Activated T-helper 17 cell treated with anti-CD3 and anti-CD28 coated beads, Interleukin-2, amount 50 U/mL, for 72 hours (primary cell): ENCODE measurements at regions not wholly inside any gene's neighbourhood (a gene's known extent, or its start where the extent isn't known, plus 50 kb on each side); places are given as distances from the start of the nearest gene placed in this dataset.

Experiments
- ATAC-seq: fragments of 150-1000 bp; cut with Tn5 transposase; replicated peaks from 2 replicates; pipeline ENCODE4 v1.10.0; 2021; ENCODE audit warnings: mild to moderate bottlenecking, moderate library complexity
- H3K27ac Mint-ChIP-seq: one replicate; pipeline ENCODE4 v1.8.0; 2022; ENCODE audit warnings: mixed read lengths
- H3K27me3 Mint-ChIP-seq: one replicate; pipeline ENCODE4 v1.8.0; 2022; ENCODE audit warnings: mixed read lengths
- H3K36me3 Mint-ChIP-seq: one replicate; pipeline ENCODE4 v1.8.0; 2022; ENCODE audit warnings: low read depth, mild to moderate bottlenecking, mixed read lengths
- H3K4me1 Mint-ChIP-seq: one replicate; pipeline ENCODE4 v1.8.0; 2022; ENCODE audit warnings: mixed read lengths
- H3K4me3 Mint-ChIP-seq: one replicate; pipeline ENCODE4 v1.8.0; 2022; ENCODE audit warnings: mild to moderate bottlenecking, mixed read lengths
- H3K9me3 Mint-ChIP-seq: one replicate; pipeline ENCODE4 v1.8.0; 2022; ENCODE audit warnings: mixed read lengths

DNA sequence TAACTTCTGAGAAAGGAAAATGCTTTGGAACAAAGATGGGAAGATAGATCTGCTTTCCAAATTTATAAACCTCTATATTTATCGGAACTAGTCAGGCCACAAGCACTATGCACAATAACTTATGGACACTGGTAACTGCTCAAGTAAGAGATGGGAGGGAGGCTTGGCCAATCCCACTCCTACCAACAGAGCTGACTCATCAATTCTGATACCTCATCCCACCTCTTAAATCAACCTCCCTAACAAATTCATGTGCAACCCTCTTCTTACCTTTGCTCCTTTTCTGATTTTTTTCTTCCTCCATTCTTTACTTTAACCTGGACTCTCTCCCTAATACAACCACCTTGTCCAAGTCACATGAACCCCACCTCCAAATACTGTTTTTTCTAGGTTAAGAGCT lies 289.9 kb upstream of the FAM241A start:
- no peak for ATAC-seq
- no peak overlapping the region for H3K27ac Mint-ChIP-seq
- H3K27me3 Mint-ChIP-seq = no peaks in the 10 kb centered on the region

DNA sequence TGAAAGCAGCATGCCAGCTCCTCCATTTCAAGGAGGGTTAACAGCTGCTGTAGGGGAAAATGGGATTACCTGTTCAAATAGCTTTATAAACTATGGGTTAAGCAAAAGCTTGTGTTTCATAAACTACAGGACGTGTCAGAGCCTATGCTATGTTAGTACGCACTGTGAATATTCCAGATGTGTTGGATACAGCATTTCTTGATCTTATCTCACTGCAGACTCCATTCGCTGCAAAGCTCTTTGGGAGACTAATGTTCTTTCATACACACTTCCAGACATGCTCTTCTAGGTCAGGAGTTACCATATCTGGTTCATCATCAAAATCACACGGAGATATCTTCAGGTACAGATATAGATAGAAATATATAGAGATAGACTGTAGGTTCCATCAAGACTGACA lies 281.2 kb upstream of the FAM241A start:
- no peaks in the 10 kb centered on the region for H3K4me1 Mint-ChIP-seq
- no peaks in the 10 kb centered on the region for H3K27me3 Mint-ChIP-seq
- no peak overlapping the region for H3K4me3 Mint-ChIP-seq
- no peaks in the 10 kb centered on the region for H3K36me3 Mint-ChIP-seq
- H3K9me3 Mint-ChIP-seq = peaks cover 4% of the 10 kb centered on the region
- ATAC-seq = no peak
- H3K27ac Mint-ChIP-seq = no peak overlapping the region

More for the DNA sequence above, 289.9 kb upstream of the FAM241A start:
- Mint-ChIP-seq H3K36me3 (no peaks in the 10 kb centered on the region), H3K4me3 (no peak overlapping the region), H3K9me3 (no peaks in the 10 kb centered on the region), H3K4me1 (no peaks in the 10 kb centered on the region)

DNA sequence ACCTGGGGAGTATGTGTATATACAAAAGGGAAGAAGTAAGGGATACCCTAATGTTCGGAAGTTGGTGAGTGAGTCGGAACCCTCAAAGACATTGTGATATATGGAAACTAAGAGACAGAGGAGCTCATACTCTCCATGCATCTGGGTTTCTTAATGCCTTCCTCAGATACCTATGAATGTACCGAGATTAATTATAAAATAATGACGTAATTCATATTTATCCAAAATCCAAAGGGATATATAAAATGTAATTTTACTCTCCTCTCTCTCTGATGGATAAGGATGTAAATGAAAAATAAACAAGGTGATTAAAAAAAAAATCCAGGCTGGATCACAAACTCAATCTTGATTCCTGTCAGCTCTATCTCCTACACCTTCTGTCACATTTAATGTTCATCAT lies 275.9 kb upstream of the FAM241A start:
- ATAC-seq = no peak
- no peak overlapping the region for H3K27ac Mint-ChIP-seq
- no peaks in the 10 kb centered on the region for H3K27me3 Mint-ChIP-seq
- H3K4me1 Mint-ChIP-seq = no peaks in the 10 kb centered on the region
- H3K9me3 Mint-ChIP-seq = peaks cover 4% of the 10 kb centered on the region
- no peak overlapping the region for H3K4me3 Mint-ChIP-seq
- no peaks in the 10 kb centered on the region for H3K36me3 Mint-ChIP-seq

DNA sequence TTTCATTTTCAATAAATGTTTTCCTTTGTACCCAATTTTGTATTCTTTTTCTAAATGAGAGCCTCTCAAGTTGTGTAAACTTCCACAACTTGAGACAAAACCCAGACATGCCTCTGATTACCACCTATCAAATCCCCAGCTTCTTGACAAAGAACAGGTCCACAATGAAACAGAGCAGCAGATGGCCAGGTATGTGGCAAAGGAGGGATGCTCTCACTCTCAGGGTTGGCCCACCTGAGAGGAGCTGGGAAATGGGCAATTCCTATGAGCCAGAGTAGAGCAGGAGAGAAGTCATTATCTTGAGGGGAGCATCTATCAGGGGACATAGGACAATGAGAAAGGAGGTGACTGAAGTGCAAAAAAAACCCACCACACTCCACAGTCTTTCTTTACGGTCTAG lies 273.5 kb upstream of the FAM241A start:
- Mint-ChIP-seq H3K4me1 (no peaks in the 10 kb centered on the region), H3K4me3 (no peak overlapping the region), H3K27me3 (no peaks in the 10 kb centered on the region), H3K9me3 (peaks cover 4% of the 10 kb centered on the region), H3K27ac (no peak overlapping the region), H3K36me3 (no peaks in the 10 kb centered on the region)
- ATAC-seq = no peak

DNA sequence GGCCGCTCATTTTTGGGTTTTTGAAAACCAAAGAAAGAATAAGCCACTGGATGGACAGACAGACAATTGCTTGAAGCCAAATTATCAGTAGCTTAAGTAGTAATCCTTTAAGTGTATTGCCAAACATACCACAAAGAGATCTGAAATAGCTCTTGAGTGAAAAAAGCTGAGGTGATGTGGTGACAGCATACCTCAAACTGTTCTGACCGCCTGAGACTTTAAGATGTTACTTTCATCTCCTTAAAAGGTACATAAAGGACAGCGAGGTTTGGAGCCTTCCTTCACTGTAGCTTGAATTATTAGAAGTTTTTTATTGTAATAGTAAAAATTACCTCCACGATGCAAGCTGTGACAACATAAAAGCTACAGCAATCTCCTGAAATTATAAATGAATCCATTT lies 271.5 kb upstream of the FAM241A start:
- ATAC-seq = no peak
- Mint-ChIP-seq H3K36me3 (no peaks in the 10 kb centered on the region), H3K27ac (no peak overlapping the region), H3K27me3 (no peaks in the 10 kb centered on the region), H3K9me3 (no peaks in the 10 kb centered on the region), H3K4me1 (no peaks in the 10 kb centered on the region), H3K4me3 (no peak overlapping the region)

DNA sequence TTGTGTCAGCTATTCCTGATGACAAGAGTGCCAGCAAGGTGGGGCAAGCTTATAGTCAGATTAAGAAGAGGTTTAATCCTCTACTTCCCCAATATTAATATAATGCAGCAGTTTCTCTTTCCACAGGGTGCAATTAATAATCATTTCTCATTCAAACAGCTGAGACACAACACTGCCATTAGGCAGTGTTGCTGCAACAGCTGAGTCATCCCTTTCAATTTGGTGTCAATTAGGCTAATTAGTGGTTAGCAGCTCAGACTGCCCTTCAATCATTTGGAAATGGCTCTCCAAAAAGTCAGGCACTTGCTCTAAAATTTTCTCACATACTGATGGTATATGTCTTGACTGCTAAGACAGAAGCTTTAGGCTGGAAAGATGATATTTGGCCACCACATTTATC lies 265.7 kb upstream of the FAM241A start:
- ATAC-seq = no peak
- Mint-ChIP-seq H3K4me3 (no peak overlapping the region), H3K9me3 (no peaks in the 10 kb centered on the region), H3K36me3 (no peaks in the 10 kb centered on the region), H3K27me3 (no peaks in the 10 kb centered on the region), H3K27ac (no peak overlapping the region), H3K4me1 (no peaks in the 10 kb centered on the region)

DNA sequence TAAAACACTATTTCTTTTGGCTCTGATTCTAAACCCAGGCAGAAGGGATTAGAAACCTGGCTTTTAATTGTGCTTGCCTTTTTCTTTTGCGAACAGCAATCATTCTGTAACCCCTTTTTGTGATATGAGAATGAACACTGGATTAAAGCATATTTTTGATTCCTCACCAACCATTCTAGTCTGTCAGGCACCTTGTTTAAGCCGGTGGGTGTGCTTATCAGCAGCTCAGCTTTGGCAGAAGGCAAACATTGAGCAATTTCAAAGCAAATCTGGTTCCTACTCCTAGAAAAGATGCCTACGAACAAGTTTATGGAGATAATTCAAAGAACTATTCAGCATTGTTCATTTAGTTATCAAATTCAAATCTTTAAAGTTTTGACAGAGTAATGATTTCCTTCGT lies 265.1 kb upstream of the FAM241A start:
- Mint-ChIP-seq H3K4me1 (no peaks in the 10 kb centered on the region), H3K27ac (no peak overlapping the region), H3K27me3 (no peaks in the 10 kb centered on the region), H3K9me3 (no peaks in the 10 kb centered on the region), H3K4me3 (no peak overlapping the region), H3K36me3 (no peaks in the 10 kb centered on the region)
- no peak for ATAC-seq

DNA sequence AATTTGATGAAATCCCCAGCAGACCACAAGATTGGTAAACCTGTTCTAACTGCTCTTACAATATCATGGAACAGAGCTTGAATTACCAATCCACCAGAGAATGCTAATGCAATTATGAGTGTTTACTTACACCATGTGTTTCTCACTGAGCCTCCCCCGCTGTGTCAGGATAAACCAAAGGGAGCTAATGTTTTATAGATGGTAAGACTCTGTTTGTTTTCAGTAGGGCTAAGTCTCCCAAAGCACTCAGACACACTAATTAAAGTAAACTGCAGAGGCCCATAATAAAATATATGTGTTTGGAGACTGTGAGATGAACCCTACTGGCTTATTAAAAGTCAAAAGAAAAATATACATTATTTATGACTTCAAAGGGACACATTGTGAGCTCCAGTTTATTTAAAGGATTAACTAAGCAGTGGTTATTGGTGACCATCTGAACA lies 261.7 kb upstream of the FAM241A start:
- Mint-ChIP-seq H3K27ac (no peak overlapping the region), H3K9me3 (no peaks in the 10 kb centered on the region), H3K4me3 (no peak overlapping the region), H3K27me3 (no peaks in the 10 kb centered on the region), H3K4me1 (no peaks in the 10 kb centered on the region), H3K36me3 (no peaks in the 10 kb centered on the region)
- ATAC-seq = no peak

DNA sequence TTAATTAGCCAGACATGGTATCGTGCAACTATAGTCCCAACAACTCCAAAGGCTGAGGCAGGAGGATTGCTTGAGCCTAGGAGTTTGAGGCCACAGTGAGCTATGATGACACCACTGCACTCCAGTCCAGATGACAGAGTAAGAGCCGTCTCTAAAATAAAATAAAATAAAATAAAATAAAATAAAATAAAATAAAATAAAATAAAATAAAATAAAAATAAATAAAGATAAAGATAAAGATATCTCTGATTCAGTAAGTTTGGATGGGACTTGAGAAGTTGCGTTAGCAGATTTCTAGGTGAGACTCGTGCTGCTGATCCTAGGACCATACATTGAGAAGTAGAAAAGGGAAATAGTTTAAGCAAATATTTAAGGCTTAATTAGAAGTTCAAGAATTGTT lies 254.8 kb upstream of the FAM241A start:
- Mint-ChIP-seq H3K4me1 (no peaks in the 10 kb centered on the region), H3K4me3 (no peak overlapping the region), H3K36me3 (no peaks in the 10 kb centered on the region), H3K27ac (no peak overlapping the region), H3K27me3 (peaks cover 5% of the 10 kb centered on the region), H3K9me3 (no peaks in the 10 kb centered on the region)
- no peak for ATAC-seq

DNA sequence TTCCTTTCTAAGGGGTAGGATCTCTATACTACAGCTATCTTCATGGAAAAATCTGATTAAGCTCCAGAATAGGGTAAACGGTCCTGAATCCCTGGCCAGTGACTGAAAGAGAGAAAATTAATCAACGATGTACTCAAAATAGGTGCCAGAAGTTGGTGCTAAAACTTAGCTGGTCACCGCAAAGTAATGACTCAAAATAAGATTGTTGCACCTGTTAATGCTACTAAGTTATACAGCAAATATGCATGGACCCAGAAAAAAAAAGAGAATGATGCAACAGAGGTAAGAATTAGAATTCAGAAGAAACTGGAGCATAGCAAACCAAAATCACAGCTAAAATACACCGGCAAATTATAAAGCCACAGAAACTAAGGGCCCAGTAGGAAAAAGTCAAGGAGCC lies 239.7 kb upstream of the FAM241A start:
- Mint-ChIP-seq H3K27ac (no peak overlapping the region), H3K9me3 (no peaks in the 10 kb centered on the region), H3K4me1 (no peaks in the 10 kb centered on the region), H3K4me3 (no peak overlapping the region), H3K36me3 (no peaks in the 10 kb centered on the region), H3K27me3 (no peaks in the 10 kb centered on the region)
- ATAC-seq = no peak

DNA sequence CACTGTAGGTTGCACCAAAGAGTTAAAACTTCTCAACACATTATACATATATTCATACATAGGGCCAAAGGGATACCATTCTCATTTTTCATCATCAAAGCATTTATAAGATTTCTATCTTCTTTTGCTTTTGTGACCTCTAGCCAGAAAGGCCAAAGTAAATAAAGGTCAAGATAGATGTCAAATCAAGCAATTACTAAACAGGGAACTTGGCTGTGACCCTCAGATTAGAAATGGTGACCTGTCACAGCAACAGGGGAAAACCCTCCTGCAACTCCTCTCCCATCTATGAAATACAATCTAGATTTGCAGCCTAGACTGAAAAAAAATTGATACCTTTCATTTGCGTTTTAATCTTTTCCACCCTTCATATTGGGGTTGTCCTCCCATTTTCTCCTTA lies 225.6 kb upstream of the FAM241A start:
- Mint-ChIP-seq H3K9me3 (peaks cover 11% of the 10 kb centered on the region), H3K27me3 (peaks cover 9% of the 10 kb centered on the region), H3K27ac (no peak overlapping the region), H3K4me1 (no peaks in the 10 kb centered on the region), H3K4me3 (no peak overlapping the region), H3K36me3 (no peaks in the 10 kb centered on the region)
- ATAC-seq = no peak

DNA sequence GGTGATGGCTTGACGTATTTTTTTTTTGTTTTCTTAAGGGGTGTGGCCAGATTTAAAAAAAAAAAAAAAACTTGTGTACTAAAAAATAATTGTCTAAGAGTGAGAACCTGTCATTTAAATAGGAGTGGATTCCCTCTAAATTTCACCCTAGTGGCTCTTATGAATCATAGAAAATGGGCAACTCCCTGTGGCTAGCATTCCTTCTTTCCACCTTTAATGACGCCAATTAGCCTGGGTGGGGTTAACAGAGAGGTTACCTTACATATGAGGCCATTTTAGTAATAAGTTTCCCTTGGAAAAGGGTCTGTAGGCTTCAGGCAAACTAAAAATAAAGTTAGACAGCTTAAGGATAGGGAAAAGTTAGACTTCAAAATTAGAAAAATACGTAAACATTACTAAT lies 223.5 kb upstream of the FAM241A start:
- Mint-ChIP-seq H3K4me3 (no peak overlapping the region), H3K27ac (no peak overlapping the region)

DNA sequence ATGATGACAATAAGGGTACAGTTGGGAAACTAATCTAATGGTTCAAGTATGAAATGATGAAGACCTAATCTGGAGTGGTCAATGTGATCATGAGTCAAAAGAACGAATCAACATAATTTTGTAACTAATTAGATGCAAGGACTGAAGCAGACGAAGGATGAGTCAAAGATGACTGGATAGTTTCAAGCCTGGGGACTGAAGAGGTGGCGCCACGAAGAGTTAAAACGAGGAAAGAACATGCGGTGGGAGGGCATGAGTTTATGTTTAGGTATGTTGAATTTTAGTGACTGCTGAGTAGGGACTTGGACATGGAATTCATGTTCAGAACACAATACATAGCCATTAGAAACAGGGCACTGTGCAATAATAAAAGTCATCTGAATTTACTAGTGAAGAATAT lies 221.5 kb upstream of the FAM241A start:
- no peak overlapping the region for H3K27ac Mint-ChIP-seq
- H3K4me3 Mint-ChIP-seq = no peak overlapping the region
- no peaks in the 10 kb centered on the region for H3K4me1 Mint-ChIP-seq
- ATAC-seq = no peak
- no peaks in the 10 kb centered on the region for H3K36me3 Mint-ChIP-seq
- H3K9me3 Mint-ChIP-seq = no peaks in the 10 kb centered on the region
- peaks cover 6% of the 10 kb centered on the region for H3K27me3 Mint-ChIP-seq

More for the DNA sequence above, 223.5 kb upstream of the FAM241A start:
- no peak for ATAC-seq
- no peaks in the 10 kb centered on the region for H3K36me3 Mint-ChIP-seq
- no peaks in the 10 kb centered on the region for H3K4me1 Mint-ChIP-seq
- H3K9me3 Mint-ChIP-seq = peaks cover 5% of the 10 kb centered on the region
- H3K27me3 Mint-ChIP-seq = peaks cover 9% of the 10 kb centered on the region

DNA sequence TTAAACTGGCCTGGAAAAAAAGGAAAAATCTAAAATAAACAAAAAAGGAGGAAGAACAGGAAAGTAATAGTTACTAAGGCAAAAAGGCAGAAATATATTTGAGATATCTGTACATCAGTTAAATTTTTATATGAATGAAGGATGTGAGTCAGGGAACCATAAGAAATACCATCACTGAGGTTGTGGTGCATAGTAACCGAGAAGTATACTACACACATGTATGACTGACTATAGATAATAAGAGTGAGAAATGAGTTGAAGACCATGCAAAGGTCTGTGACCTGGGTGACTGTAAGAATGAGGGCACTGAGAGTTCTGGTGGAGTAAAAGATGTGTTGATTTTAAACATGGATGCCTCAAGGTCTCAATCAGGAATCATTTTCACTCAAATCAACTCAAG lies 220.6 kb upstream of the FAM241A start:
- ATAC-seq = no peak
- no peaks in the 10 kb centered on the region for H3K36me3 Mint-ChIP-seq
- no peak overlapping the region for H3K4me3 Mint-ChIP-seq
- no peaks in the 10 kb centered on the region for H3K9me3 Mint-ChIP-seq
- no peak overlapping the region for H3K27ac Mint-ChIP-seq
- H3K4me1 Mint-ChIP-seq = no peaks in the 10 kb centered on the region
- peaks cover 3% of the 10 kb centered on the region for H3K27me3 Mint-ChIP-seq

DNA sequence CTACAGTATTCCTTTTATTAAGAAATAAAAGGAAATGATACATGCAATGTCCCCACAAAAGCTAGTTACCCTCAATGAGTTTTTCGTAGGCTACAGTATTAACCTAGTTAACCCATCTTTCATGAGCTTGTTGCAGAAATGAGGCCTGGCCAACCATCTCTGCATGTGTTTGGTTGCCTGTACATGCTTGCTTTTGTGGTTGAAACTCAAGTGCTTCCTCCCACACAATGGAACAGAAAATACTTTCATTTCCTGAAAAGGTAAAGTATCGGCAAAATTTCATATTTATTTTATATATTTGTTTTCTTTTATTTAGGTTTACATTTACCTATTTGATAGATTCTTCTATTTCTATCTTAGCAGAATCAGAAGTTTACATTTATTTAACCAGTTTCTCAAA lies 214.6 kb upstream of the FAM241A start:
- ATAC-seq = no peak
- Mint-ChIP-seq H3K27ac (no peak overlapping the region), H3K9me3 (no peaks in the 10 kb centered on the region), H3K4me1 (no peaks in the 10 kb centered on the region), H3K4me3 (no peak overlapping the region), H3K27me3 (peaks cover 11% of the 10 kb centered on the region), H3K36me3 (no peaks in the 10 kb centered on the region)

DNA sequence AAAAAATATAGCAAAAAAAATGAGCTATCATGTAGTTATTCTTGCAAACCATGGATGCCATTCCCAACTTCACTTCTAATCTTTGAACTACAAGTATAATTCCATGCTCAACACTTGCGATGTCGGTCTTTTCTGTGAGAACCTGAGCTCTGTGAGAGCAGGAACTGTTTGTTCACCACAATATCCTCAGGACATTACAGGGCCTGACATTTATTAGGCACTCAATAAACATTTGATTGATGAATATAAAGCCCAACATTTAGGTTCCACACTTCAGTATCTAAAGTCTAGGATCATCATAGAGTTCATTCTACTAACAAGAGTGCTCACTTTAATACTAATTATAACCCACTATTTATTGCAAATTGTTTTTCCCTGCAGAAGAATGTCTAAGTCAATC lies 211.6 kb upstream of the FAM241A start:
- H3K9me3 Mint-ChIP-seq = no peaks in the 10 kb centered on the region

More for the DNA sequence above, 211.6 kb upstream of the FAM241A start:
- Mint-ChIP-seq H3K27me3 (peaks cover 14% of the 10 kb centered on the region), H3K4me1 (no peaks in the 10 kb centered on the region), H3K36me3 (no peaks in the 10 kb centered on the region), H3K4me3 (no peak overlapping the region), H3K27ac (no peak overlapping the region)
- no peak for ATAC-seq
